Astrocyte of the hippocampus (primary cell): ENCODE measurements at regions not wholly inside any gene's neighbourhood (a gene's known extent, or its start where the extent isn't known, plus 50 kb on each side); places are given as distances from the start of the nearest gene placed in this dataset.
"Not testable (repeated sequence)": the region's sequence is repeated elsewhere in the genome, so short reads cannot be mapped to it uniquely, and the experiment has no call there.

Experiments used
- DNase-seq: peaks from one replicate; pipeline ENCODE4 v3.0.0; 2011; ENCODE audit warnings: low read depth, low spot score

DNA sequence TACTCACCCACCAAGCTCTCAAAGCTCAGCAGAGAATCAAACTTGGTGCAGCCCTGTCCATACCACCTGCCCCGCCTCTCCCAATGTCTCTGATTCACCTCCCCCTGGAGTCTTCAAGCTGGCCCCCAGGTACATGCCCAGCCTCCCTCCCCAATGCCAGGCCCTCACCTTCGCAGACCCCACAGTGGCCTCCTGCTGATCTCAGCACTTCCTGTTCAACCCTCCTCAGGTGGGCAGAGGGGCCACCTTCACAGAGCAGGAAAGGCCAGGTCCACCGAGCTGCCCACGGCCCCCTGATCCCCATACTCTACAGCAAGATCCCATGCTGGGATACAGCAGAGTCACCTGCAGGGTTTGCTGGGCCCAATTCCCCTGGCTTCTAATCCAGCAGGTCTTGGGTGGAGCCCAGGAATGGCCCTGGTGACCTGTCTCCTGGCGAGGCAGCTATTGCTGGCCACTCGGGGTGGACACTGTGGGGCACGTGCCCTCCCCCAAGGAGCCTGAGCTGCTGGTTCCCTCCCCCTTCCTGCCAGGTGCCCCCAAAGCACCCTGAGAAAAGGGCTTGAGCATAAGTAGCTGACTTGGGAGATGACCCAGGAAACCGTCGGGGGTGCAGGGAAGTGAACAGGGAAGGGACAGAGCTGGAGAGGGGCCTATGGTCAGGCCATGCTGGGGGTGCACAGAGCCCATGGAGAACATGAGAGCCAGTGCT, 150.7 kb downstream of the BRD1 start:
- DNase-seq = no peak

DNA sequence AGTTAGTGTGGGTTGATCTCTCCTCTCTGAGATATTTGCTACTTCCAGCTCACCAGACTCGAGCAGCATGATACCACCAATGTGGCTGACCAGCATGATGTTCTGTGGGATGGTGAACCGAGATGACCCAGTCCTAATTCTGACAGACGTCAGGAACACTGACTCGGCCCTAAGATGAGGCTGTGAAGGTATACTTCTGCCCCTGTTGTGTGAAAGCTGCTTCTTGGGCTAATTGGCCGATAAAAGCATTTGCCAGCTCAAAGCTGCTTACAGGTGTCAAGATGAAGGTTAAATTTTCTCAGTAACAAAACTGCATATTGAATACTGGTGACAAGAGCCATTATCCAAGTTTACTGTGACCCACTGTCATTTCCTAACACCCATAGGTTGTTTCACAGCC, 151.4 kb downstream of the BRD1 start:
- no peak for DNase-seq

DNA sequence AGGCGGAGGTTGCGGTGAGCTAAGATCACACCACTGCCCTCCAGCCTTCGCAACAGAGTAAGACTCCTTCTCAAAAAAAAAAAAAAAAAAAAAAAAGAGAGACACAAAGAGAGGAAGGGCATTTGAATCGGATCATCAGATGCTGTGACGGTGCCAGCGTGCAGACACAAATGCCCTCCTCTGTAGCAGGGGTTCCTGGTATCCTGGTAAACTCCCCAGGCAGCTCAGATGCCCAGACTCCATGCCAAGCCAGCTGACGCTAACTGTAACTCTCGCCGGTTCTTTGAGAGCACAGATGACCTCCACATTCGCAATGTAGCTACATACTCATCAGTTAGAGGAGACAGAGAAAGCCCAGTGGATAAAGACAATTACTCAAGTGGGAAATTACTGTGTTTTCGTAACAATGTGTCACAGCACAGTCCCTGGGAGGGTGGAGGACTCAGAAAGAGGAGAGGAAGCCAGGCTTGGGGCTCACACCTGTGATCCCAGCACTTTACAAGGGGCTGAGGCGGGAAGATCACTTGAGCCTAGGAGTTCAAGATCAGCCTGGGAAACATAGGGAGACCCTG, 153.1 kb downstream of the BRD1 start:
- no peak for DNase-seq

DNA sequence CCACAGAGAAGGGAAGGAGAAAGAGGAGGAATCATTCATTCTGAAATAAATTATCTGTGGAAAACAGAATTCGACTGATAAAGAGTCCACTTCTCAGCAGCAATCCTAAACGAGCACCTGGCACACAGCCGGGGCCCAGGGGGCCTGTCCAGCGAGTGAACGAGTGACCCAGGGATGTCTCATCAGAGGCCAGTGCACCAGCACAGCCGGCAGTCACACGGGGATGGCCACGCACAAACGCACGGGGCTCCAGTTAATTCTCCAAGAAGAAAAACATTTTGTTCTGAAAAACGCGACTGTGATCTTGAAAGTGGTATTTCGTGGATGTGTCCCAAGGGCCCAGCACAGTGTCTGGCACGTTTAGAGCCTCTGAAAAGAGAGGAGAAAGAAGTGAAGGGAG, 154.6 kb downstream of the BRD1 start:
- DNase-seq = no peak

DNA sequence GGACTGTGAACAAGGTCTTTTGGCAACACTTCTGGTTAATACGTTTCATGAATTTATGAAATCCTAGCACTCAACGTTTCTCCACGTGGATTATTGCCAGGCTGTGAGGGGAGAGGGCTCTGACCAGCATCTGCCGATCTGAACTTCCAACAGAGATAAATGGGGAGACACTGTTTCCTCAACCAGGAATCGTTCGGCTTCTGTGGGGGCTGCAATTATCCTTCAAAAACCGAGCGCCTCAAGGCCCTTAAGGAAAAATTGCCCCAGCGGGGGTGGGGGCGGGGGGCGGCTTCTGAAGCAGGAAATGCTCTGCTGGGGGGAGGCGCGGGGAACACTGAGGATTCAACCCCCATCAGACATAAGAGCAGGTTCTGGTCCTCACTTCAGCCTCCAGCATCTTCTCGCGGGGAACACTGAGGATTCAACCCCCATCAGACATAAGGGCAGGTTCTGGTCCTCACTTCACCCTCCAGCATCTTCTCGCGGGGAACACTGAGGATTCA, 155.6 kb downstream of the BRD1 start:
- DNase-seq = no peak

DNA sequence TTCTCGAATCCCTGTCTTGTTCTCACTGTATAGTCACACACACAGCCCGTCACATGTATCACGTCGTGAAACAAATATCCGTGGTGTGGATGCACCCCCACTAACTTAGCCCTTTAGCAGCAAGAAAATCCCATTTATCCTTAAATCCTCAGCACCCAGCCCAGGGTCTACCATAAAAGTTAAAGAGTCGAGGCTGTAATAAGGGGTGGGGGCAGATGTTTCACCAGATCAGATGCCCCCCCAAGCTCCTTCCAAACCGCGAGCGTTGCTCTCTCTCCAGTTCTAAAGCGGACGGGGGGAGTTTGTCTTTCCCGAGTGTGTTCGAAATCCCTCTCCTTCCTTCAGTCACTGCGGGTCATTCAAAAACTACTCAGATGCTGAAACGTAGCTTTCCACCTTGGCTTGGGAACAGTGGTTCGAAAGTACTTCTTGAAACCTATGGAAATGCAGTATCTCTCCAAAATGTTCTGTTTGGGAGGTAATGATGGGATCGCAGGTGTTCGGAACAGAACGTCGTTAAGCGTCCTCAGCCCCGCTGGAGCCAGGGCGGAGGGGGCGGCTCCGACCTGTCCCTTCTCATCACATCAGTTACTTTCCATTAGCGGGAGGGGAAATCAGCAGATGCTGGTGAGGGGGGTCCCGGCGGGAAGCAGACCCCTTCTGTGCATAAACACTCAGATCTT, 156.2 kb downstream of the BRD1 start:
- DNase-seq = no peak

DNA sequence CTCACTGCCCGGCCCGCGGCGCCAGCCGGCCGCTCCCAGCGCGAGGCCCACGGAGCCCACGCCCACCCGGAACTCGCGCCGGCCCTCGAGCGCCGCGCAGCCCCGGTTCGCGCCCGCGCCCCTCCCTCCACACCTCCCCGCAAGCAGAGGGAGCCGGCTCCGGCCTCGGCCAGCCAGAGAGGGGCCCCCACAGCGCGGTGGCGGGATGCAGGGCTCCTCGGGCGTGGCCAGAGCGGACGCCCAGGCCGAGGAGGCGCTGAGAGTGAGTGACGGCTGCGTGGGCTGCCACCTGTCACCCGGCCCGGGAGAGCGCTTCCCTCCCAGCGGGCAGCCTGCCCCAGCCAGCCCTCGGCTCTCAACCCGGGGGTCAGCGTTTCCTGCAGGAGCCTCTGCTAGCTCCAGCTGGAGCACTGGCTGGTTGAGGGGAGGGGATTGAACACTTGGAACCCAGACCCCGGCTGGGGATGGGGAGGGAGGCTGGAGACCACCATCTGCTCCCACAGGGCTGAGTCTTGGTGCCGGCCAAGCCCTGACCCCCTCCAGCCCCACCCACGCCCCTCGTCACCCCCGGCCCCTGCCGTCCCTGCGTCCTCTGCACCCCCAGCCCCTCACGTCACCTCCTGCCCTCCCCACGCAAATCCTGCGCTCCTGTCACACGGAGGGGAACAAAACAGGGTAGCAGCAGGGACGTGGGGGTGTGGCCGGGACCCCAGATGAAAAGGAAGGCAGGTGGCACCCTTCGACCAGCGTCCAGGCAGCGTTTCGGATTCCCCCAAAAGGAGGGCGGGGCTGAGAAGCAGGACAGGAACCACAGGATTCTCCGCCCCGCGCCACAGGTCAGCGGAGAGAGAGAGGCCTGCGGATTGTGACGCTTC, 157.0 kb downstream of the BRD1 start:
- no peak for DNase-seq

DNA sequence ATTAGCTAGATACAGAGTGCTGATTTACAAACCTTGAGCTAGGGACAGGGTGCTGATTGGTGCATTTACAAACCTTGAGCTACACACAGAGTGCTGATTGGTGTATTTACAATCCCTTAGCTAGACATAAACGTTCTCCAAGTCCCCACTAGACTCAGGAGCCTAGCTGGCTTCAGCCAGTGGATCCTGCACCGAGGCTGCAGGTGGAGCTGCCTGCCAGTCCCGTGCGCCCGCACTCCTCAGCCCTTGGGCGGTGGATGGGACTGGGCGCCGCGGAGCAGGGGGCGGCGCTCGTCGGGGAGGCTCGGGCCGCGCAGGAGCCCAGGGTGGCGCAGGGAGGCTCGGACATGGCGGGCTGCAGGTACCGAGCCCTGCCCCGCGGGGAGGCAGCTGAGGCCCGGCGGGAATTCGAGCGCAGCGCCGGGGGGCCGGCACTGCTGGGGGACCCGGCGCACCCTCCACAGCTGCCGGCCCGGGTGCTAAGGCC, 157.7 kb downstream of the BRD1 start:
- DNase-seq = not testable (repeated sequence)

DNA sequence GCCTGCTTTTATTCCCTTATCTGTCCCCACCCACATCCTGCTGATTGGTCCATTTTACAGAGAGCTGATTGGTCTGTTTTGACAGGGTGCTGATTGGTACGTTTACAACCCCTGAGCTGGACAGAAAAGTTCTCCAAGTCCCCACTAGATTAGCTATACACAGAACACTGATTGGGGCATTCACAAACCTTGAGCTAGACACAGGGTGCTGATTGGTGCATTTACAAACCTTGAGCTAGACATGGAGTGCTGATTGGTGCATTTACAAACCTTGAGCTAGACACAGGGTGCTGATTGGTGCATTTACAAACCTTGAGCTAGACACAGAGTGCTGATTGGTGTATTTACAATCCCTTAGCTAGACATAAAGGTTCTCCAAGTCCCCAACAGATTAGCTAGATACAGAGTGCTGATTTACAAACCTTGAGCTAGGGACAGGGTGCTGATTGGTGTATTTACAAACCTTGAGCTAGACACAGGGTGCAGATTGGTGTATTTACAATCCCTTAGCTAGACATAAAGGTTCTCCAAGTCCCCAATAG, 158.2 kb downstream of the BRD1 start:
- not testable (repeated sequence) for DNase-seq

DNA sequence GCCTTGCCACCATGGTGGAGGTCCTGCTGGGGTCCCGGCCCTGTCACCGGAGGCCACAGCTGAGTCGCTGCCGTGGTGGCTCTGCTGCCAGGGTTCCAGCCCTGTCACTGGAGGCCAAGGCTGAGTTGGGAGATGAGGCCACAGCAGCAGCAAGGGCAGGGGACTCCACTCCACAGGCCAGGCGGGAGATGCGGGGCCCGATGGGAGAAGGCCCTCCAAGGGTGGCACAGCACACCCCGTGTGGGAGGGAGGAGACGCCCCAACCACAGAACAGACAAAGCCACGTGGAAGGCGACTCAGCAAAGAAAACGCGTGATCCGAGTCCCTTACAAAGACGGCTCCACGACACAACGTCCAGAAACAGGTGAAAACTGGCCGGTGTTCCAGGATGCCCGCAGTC, 159.3 kb downstream of the BRD1 start:
- DNase-seq = no peak

DNA sequence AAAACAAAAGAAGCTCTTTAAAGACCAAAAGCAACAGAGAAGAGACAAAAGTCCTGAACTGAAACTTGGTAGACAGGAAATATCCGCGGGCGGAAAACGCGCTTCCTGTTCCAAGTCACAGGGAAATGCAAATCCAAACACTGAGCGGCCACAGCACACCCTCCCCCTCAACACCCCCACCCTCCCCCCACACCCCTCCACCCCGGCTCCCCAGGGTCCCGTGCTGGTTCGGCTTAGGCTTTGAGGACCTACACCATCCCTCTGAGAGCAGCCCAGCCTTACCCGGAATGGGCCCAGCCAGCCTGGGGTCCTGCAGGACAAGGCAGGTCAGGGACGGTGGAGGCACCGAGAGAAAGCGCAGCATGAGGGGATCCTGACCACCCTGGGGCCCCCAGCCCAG, 160.4 kb downstream of the BRD1 start:
- no peak for DNase-seq

DNA sequence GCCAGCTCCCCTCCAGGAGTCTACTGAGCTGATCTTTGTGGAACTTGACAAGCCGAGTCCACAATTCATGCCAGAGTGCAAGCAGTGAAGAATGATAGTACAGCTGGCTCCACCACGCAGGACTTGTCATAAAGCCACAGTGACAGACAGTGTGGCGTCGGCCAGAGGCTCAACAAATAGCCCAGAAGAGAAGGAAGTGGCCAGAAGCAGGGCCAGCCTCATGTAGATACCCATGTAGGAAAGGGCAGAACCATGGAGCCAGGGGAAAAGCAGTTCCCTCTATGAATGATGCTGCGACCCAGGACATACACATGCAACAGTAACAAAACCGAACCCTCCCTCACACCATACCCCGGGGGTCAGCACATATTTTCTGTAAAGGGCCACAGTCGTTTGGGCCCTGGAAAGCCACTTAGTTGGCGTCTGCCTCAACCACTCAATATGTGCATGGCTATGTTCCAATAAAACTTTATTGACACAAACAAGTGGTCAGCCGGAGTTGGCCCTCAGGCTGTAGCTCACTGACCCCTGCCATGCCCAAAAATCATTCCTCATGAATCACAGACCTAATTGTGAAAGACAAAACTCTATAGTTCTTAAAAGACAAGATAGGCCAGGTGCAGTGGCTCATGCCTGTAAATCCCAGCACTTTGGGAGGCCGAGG, 161.4 kb downstream of the BRD1 start:
- no peak for DNase-seq

DNA sequence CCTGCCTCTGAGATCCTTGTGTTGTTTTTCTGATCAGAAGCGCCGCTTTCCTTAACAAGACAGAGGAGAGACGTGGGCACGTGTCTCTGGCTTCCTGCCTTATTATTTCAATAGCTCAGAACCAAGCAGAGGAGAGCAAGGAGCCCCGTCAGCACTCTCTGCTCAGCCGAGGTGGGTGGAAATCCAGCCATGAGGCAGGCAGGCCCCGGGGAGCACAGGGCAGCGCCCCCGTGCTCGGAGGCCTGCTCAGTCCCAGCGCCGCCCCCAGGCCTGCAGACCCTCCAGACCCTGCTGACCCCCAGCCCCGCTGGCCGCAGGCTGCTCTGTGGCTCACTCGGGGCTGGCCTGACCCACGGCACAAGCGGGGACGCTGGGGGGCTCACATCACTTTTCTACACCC, 162.8 kb downstream of the BRD1 start:
- DNase-seq = no peak

DNA sequence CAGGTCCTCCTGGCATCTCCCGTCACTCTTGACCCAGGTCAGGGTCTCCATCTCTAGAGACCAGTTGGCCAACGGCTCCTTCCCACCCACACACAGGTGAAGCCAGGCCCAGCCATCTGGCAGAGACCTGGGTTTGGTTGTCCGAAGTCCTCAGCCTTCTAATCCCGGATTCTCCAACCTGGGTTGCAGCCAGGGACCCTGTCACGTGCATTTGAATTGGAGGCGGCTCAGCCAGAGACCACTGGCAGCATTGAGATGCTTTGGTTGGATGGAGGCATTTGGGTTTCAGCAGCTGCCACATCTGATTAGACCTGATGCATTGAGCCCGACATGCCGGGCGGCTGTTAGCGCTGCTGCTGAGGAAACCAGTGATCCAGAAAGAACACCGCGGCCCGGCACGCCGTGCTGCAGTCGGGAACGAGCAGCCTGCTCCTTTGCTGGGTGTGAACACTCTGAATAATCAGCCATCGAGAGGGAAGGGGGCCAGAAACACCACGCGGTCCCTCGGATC, 163.2 kb downstream of the BRD1 start:
- peak; percentile 13 for DNase-seq

DNA sequence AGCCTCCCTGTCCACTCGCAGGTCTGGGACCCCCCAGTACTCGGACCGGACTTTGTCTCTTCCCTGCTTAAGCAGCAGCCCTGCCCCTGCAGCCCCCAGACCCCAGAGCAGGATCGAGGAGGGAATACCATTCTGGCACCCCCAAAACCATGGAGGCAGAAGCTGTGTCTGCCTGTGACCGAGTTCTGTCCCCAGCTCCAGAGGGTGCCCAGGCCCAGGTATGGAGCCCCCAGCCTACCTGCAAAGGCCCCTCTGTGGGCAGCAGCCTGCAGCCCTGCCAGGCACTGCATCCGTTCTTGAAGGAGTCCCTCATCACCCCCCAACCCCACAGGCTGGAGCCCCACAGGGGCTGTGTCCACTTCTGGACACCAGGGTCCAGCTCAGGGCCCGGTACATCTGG, 163.8 kb downstream of the BRD1 start:
- DNase-seq = no peak

DNA sequence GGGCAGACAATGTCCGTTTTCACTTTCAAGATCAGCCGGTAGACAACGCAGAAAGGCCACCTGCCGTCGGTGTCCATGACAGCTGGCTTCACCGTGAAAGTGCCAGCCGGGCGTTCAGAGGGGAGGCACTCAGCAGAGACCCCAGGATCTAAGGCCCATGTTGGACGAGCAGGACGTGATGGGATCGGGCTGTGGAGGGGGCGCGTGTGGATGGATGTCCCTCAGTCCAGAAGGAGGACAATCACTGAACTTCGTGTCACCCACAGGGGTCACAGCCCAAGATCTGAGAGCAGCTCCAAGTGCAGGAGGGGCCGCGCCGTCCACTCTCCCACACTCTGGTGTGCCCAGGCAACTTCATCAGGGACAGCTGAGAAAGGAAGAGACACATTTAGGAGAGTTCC, 164.4 kb downstream of the BRD1 start:
- DNase-seq = no peak

DNA sequence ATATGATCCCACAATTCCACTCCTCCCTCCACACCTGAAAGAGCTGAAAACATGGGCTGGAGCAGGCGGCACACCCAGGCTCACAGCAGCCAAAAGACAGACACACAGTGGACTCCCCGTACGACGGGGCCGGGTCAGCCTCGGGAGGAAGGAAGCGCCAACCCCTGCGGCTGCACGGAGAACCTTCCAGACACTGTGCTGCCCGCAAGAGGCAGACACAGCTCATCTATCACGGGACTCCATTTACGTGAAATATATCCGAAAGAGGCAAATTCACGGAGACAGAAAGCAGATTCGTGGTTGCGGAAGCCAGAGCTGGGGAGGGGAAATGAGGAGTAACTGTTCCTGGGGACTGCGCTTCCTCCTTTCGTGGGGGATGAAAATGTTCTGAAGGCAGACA, 165.0 kb downstream of the BRD1 start:
- DNase-seq = no peak

DNA sequence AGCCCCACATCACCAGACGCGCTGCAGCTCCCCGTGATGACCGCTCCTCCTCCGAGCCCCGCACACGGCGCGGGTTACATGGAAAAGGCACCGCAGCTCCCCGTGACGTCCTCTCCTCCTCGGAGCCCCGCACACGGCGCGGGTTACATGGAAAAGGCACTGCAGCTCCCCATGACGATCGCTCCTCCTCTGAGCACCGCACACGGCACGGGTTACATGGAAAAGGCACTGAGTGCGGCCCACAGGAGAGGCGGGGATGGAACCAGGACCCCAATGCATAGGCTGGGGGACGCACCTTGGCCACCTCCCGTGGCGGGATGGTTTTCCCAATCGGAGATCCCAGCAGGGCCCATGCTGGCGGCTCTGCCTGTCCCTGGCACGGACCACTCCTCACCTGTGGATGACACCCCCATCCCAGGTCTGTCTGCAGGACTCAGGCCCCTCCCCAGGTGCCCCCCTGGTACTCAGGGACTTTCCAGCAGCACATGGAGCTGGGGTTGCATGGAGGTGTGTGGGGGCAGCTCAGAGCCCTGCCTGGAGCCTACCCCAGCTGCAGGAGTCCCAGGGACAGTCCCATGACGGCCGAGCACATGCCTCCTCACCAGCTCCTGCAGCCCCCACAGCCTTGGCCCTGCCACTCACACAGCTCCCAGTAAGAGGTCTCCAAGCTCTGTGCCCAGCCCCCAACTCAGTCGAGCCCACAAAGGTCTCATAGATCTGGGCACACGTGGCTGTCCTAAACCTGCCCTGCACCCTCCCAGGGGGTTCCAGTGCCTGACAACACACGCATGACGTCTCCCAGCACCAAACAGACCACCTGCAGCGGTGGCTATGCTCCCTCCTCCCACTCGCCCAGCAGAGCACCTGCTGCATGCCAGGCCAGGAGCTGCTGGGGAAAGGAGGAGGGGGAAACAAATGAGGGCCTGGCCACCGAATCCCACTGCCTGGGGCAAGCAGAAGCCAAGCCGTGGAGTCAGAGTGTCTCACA, 166.6 kb downstream of the BRD1 start:
- no peak for DNase-seq

DNA sequence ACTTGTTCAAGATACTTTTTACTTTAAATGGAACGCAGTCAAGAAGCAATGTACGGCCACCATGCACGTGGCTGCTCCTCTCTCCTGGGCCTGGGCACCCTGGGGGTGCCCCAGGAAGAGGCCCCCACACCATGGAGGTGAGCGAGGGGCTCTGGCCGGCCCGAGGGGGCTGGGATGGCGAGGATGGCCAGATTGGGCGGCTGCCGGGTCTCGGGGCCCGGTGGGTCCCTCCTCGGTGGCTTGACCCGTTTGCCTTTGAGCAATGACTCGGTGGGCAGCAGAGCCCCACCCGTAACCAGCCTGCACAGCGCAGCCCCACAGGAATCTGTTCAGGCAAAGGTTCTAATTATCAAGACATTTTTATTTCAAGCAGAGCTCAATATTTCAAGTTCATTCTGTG, 167.4 kb downstream of the BRD1 start:
- DNase-seq = no peak

DNA sequence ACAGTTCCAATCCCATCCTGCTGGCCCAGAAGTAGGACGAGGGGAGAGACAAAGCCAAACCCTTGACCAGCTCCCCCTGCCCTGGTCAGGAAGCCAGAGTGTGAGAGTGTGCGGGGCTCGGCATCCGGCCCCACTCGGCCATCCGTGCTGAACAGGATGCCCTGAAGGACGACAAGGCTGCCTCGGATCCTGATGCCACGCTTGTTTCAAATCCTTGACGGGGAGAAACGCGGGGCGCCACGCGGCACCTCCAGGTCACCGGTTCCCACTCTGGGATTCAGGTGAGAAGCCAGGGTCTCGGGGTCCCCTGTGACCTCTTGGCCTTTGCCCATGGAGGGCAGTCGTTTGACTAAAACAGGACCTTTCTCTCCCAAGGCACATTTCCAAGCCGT, 167.8 kb downstream of the BRD1 start:
- no peak for DNase-seq
